NCI-H2227 (cell line): ENCODE measurements at regions not wholly inside any gene's neighbourhood (a gene's known extent, or its start where the extent isn't known, plus 50 kb on each side); places are given as distances from the start of the nearest gene placed in this dataset.

ENCODE experiments used
- DNase-seq: peaks from one replicate; lab custom pipeline; 2025; ENCODE audit not compliant: unreplicated experiment; lab: John Stamatoyannopoulos, UW

DNA sequence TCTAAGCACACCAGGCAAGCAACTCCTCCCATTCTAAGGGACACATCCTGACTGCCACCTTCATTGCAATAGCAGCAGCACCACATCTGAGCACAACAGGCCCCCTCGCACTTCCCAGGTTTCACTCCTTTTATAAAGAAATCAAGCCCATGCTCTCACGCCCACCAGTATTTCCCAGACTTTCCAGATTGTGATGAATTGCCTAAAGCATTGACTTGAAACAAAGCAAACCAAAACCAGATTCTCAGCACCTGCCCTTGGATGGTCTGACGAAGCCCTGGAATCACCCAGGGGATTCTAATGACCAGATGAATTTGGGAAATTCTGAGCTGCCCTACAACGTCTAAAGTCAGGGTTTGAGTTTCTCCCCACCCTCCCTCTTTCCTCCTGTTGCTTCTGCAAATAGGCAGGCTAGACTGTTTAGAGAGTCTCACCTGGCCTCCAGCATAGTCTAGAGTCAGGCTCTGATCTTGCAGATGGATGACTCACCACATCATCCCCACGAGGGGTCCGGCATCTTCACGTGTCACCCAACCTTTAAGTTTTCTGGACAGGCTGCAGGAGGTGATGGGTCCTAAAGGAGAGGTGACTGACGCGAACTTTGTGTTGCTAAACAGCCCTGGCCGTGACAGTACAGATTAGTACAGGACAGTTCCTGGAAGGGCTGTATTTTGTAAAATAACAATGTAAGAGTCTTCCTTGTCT, 198.0 kb downstream of the SKIDA1 start:
- no peak for DNase-seq

DNA sequence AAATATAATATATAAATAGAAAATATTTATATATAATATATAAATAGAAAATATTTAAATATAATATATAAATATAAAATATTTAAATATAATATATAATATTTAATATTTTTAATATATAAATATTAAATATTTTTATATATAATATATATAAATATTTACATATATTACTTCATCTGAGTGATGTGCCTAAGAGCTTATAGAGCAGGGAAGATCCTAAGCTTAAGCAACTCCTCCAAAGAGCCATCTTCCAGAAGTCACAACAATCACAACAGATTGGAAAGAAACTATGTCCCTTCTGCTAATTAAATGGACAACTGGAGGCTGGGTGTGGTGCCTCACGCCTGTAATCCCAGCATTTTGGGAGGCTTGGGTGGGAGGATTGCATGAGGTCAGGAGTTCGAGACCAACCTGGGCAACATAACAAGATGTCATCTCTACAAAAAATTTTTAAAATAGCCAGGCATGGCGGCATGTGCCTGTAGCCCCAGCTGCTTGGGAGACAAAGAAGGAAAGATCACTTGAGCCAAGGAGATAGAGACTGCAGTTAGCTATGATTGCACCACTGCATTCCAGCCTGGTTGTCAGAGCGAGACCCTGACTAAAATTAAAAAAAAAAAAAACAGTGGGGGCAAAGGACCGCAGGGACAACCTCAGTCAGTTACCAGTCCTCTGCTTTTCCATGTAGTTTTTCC, 198.7 kb downstream of the SKIDA1 start:
- DNase-seq = no peak

DNA sequence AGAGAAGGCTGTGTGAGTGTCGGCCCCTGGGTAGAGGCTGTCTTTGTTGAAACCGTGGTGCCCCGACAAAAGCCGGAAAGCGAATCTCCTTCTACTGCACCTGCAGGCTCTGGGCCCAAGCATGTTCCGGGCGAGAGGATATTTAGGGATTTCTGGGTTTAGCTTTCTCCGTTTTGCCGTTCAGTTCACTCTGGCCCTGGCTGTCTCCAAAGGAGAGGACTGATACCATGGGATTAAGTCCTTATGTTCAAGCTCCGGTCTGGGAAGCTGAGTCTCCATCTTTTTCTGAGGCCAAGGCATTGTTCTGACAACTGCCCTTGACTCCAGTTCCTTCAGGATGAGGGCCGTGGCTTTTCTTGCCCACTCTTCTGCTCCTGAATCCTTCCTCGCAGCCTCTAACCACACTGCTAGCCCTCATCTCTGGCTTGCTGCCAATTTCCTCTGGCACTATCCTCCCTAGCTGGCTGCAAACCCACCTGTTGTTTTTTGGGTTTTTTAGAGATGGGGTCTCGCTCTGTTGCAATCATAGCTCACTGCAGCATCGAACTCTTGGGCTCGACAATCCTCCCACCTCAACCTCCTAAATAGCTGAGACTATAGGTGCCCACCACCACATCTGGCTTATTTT, 206.8 kb downstream of the SKIDA1 start:
- peak; percentile 41 for DNase-seq

DNA sequence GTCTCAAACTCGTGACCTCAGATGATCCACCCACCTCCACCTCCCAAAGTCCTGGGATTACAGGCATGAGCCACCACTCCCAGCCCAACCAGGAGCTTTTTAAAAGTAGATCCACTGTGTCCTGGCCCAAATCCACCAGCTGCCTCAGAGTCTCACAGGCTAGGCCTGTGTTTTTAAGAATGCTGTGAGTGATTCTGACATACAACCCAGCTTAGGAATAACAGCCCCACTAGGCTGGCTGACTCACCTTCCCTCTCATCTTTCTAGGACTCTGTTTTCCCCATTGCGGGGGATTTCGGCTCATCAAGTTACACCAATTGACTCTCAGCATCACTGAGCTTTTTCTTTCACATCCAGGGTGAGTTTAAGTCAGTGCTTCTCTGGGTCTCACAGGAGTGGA, 207.6 kb downstream of the SKIDA1 start:
- no peak for DNase-seq

DNA sequence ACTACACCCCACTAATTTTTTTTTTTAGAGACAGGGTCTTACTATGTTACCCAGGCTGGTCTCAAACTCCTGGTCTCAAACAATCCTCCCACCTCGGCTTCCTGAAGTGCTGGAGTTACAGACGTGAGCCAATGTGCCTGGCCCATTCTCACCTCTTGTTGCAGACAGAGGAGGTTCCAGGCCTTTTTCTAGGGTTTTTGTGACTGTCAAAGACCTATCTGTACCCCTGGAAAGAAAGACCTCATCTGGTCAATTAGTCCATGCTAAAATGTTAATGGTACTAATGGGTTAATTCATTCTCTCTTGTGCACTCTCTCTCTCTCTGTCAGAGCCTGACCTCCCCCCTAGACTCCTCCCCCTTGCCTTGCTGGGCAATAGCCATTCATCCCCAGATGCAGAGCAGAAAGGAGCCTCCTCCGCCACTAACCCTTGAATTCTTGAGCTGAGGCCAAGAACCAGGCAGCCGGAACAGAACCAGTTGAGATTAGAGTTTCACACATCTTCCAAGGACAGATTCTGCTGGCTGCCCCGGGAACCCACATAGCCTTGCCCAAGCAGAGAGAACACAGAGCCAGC, 209.7 kb downstream of the SKIDA1 start:
- no peak for DNase-seq

DNA sequence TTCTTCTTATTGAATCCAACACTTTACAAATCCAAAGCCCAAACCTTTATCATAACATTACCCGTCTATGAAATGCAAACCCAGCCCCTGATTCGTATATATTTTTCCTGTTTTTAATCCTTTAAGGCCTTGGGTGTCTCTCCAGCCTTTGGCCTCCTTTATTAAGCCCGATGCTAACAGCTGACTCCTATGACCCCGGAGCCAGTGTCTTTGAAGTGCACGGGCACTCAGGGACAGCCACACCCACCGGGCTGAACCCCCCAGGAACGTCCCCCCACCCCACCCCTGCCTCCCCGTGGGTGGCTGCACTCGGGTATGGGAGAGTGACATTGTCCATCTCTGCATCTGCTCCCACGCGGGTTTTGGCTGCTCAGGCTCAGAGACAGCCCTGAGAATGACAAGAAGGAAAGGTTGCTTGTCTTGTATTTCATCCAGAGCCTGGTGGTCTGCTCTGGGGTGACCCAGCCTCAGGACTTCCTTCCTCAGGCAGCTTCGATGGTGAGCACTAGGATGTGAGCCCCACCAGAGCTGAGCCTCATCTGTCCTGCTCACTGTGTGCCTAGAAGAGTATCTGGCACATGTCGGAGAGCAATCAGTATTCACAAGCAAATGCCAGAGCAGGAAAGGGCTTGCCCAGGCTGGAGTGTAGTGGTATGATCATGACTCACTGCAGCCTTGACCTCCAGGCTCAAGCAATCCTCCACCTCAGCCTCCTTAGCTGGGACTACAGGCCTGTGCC, 210.4 kb downstream of the SKIDA1 start:
- no peak for DNase-seq

DNA sequence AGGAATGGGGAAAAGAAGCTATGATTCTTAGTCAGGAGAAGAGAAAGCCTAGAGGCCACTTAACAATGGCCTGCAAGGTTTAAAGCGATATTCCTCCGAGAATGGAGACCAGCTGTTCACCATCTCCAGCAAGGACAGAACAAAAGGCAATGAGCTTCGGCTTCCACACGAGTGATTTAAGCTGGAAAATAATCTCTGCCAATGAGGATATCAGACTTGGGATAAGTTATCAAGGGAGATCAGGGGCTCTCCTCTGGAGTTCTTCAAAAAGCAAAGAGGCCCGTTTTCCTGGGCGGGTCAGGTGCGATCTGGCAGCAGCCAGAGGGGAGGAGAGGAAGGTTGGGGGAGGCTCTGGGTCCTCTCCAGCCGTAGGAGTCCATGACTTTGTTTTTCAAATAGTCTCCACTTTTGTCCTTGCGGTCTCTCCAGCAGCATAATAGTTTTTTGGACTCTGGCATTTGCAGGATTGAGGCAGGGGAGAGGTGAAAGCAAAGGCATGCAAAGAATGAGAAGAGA, 211.3 kb downstream of the SKIDA1 start:
- DNase-seq = no peak

DNA sequence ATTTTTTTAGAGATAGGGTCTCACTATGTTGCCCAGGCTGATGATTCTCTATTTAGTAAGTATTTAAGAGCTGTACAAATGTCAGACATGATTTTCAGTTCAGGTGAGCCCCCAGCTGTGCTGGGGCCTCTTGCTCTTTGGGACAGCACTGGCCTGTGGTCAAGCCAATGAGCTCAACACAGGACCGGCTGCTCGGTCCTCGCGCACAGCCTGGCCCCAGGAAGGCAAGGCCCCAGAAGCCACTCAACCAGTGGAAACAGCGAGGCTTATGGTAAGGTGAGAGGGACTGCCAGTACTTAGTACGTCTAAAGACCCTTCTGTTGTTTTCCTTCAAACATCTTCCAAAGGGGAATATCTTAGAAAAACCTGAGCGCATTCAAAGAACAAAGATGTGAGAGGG, 211.8 kb downstream of the SKIDA1 start:
- no peak for DNase-seq

DNA sequence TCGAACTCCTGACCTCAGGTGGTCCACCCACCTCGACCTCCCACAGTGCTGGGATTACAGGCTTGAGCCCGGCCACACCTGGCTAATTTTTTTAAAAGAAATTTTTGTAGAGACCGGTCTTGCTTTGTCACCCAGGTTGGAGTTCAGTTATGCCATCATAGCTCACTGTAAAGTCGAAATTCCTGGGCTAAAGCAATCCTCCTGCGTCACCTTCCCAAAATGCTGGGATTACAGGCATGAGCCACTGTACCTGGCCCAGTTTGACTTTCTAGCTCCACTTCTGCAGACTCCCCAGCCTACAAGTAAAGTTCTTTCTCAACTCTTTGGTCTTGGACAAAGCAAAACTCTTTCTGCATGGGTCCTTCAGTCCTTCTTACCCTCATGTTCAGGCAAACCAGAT, 214.1 kb downstream of the SKIDA1 start:
- no peak for DNase-seq

DNA sequence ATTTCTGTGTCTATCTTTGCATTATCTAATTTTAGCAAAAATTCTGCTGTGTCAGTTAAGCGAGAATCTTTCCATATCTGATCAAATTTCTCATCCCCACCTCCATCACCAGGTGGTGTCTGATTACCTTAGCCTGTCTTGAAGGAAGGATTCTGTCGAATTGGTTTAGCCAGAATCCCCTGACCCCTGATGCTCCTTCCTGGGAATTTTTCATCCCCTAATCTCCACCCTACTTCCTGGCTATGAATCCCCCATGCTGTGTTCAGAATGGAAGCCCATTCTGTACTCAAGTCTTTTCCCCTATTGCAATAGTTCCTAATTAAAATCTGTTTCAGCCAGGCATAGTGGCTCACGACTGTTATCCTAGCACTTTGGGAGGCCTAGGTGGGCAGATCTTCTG, 216.1 kb downstream of the SKIDA1 start:
- DNase-seq = no peak

DNA sequence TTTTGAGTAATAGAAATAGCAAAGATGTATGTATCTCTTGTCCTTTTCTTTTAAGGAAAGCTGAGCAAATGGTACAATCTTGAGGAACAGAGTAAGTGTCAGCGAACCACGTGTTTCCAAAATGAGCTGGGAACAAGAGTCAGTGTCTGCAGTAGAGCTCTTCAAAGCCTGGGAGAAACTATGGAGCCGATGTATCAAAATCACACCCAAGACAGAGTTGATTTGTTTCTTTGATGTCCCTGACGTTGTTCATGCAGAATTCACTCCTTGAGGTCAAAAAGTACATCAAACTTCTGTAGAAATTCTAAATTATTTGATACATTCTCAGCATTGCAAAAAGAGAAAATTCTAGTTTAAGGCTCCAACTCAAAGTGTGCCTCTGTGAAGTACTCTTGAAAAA, 216.5 kb downstream of the SKIDA1 start:
- DNase-seq = no peak

DNA sequence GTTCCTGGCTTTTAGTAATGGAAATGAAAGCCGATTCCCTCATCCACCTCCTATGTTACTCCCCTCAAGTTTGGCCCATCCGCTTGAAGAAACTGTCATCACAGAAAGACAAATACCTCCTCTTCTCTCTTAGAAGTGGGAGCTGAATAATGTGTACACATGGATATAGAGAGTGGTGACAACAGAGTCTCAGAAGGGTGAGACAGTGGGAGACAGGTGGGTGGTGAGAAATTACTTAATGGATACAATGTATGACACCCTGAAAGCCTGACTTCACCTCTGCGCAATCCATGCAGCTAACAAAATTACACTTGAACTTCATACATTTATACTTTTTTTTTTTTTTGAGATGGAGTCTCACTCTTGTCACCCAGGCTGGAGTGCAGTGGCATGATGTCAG, 217.5 kb downstream of the SKIDA1 start:
- no peak for DNase-seq

DNA sequence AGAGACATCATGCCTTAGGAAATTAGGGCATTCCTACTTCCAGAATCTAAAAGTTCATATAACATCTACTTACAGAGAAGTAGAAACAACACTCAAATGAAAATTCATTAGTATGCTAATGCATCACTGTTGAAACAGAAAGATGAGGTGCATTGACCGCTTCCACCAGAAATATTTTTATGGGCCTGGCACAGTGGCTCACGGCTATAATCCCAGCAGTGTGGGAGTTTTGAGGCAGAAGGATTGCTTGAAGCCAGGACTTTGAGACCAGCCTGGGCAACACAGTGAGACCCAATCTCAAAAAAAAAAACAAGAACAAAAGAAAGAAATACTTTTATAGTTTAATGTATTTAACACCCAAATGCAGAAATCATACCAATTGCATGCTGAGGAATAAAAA, 220.9 kb downstream of the SKIDA1 start:
- no peak for DNase-seq

DNA sequence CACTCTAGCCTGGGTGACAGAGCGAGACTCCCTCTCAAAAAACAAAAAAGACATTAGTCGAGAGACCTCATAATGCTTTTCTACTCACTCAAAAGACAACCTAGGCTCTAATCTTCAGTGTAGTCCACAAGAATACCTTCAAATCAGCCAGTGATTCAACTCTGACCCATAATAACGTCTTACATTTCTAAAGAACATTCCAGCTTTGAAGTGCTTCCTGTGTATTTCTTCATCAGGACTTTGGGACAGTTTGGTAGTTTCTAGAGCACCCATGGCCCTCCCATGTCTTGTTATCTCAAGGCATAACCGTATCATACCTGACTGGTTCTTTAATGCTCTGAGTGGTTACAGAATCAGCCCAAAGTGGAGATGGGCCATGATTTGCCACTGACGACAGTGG, 221.3 kb downstream of the SKIDA1 start:
- no peak for DNase-seq

DNA sequence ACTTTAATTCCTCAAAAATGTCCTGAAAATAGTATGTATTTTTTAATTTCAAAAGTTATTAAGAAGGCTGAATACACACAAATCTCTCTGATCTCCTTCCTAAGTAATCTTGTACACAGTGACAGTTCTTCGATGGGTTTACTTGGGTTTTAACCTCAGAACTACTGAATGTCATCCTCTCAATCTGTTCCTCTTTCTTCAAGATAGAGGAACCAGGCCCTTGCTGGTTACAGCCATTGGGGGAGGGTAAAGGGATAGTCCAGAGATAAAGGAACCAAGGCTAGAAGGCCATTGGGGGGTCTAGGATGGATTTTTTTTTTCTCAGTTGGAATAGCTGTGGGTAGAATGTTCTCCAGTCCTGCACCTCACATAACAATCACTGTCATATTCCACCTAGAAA, 224.9 kb downstream of the SKIDA1 start:
- no peak for DNase-seq

DNA sequence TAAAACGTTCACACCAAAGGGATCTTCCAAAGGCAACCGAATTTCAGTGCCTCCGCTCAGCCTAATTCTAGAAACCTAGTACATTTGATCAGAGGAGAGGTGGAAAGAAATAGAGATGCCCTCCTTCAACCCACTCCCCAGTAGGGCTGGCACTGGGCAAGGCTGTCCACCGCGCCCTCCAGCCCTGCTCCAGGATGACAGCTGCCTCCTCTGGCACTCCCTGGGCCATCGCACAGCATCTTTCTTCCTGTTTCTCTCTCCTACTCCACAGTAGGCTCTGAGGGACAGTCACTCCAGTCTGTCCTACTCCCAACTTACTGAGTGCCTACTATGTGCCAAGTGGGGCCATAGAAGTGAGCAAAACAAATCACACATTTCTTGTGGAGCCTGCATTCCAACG, 226.2 kb downstream of the SKIDA1 start:
- DNase-seq = no peak

DNA sequence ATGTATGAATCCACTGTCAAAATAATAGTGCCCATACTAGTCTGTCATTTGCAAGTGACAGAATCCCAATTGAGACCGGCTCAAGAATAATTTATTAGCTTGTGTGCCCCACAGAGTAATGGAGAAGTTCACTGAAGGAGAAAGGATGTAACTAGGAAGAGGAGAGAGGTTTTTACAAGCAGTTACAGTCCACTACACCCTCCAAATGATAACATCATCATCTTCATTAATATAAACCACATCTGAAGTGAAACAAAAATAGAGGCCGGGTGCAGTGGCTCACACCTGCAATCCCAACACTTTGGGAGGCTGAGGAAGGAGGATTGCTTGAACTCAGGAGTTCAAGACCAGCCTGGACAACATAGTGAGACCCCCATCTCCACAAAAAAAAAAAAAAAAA, 226.8 kb downstream of the SKIDA1 start:
- no peak for DNase-seq

DNA sequence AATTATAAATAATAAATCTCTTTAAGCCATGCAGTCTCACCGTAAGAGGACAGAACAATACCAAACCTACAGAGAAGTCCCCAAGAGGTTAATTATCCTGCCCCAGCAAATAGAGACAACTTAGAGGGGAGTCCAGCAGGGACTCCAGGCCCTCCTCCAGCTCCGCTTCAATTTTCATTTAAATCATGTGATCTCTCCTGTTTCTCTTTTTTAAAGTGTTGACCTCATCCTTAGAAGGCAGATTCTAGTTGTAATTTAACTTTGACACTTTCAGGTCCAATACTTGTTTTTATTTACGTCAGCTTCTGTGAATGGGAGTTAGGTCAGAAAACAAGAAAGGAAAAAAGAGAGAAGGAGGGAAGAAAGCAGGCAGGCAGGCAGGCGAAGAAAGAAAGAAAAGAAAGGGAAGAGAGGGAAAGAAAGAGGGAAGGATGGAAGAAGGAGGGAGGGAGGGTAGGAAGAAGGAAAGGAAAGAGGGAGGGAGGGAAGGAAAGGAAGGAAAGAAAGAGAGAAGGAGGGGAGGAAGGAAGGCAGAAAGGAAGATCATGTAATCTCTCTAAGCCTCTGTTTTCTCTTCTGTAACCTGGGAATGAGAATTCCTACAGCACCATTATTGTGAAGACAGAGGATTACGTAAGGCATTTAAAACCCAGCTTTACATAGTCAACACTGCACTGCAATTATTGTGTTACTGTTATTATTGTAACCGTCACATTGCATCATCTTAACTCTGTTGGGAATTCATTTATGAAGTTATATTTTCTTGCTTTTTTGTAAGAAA, 227.7 kb downstream of the SKIDA1 start:
- peak; percentile 19 for DNase-seq

DNA sequence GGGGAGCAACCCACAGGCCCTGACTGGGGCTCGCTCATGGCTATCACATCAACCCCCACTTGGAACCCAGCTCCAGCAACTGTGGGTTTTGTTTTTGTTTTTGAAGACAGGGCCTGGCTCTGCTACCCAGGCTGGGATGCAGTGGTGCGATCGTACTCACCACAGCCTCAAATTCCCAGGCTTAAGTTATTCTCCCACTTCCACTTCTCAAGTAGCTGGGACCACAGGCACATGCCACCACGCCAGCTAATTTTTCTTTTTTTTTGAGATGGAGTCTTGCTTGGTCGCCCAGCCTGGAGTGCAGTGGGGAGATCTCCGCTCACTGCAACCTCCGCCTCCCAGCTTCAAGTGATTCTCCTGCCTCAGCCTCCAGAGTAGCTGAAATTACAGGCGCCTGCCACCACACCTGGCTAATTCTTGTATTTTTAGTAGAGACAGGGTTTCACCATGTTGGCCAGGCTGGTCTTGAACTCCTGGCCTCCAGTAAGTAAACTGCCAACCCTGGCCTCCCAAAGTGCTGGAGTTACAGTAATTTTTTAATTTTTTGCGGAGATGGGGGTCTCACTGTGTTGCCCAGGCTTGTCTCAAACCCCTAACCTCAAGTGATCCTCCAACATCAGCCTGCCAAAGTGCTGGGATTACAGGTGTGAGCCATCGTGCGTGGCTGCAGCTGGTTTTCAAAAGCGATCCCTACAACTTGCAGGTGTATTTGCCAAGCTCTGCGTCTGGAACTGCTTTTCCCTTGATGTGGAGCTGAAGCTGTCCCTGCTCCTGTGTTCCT, 228.7 kb downstream of the SKIDA1 start:
- DNase-seq = no peak
